GM23338 (cell line): ENCODE measurements at regions not wholly inside any gene's neighbourhood (a gene's known extent, or its start where the extent isn't known, plus 50 kb on each side); places are given as distances from the start of the nearest gene placed in this dataset.

Experiments used
- ATAC-seq: fragments of 200-7000 bp; cut with Tn5 transposase; 3 replicates; pipeline ENCODE4 v1.9.1; 2020
- DNase-seq: peaks from one replicate; pipeline ENCODE4 v3.0.0-alpha.2; 2015; ENCODE audit warnings: low spot score
- H2AFZ ChIP-seq: fragments of 200-600 bp; sonication (generic); 2 replicates; pipeline ENCODE4 v1.8.0; 2016; ENCODE audit warnings: antibody characterized with exemption, mild to moderate bottlenecking, moderate library complexity
- H3F3A ChIP-seq: fragments of 200-600 bp; sonication (generic); replicated peaks from 2 replicates; pipeline ENCODE4 v1.8.0; 2017; ENCODE audit warnings: antibody characterized with exemption, mixed run types, low read depth
- H3K27ac ChIP-seq: fragments of 200-600 bp; sonication (generic); 2 replicates; pipeline ENCODE4 v1.6.1; 2016; ENCODE audit warnings: low read depth
- H3K27me3 ChIP-seq: fragments of 200-600 bp; sonication (generic); 2 replicates; pipeline ENCODE4 v1.8.0; 2016; ENCODE audit warnings: mild to moderate bottlenecking, mixed run types, moderate library complexity; ENCODE audit not compliant: insufficient read depth
- H3K36me3 ChIP-seq: fragments of 200-600 bp; sonication (generic); 2 replicates; pipeline ENCODE4 v1.8.0; 2016; ENCODE audit warnings: mild to moderate bottlenecking; ENCODE audit not compliant: insufficient read depth
- H3K4me1 ChIP-seq: fragments of 200-600 bp; sonication (generic); 2 replicates; pipeline ENCODE4 v1.8.0; 2016; ENCODE audit warnings: mild to moderate bottlenecking, moderate library complexity; ENCODE audit not compliant: insufficient read depth
- H3K4me2 ChIP-seq: fragments of 200-600 bp; sonication (generic); 2 replicates; pipeline ENCODE4 v1.7.1; 2017; ENCODE audit warnings: mixed run types
- H3K4me3 ChIP-seq: fragments of 200-600 bp; sonication (generic); 2 replicates; pipeline ENCODE4 v1.6.1; 2016; ENCODE audit warnings: mixed run types
- H3K79me2 ChIP-seq: fragments of 200-600 bp; sonication (generic); replicated peaks from 2 replicates; pipeline ENCODE4 v1.8.0; 2017; ENCODE audit warnings: mild to moderate bottlenecking; ENCODE audit not compliant: insufficient read depth
- H3K9me2 ChIP-seq: fragments of 200-600 bp; sonication (generic); 2 replicates; pipeline ENCODE4 v1.8.0; 2017; ENCODE audit not compliant: insufficient read depth
- H4K20me1 ChIP-seq: fragments of 200-600 bp; sonication (generic); replicated peaks from 2 replicates; pipeline ENCODE4 v1.8.0; 2017; ENCODE audit warnings: mild to moderate bottlenecking; ENCODE audit not compliant: insufficient read depth
- H3K27ac Mint-ChIP-seq: 2 replicates; pipeline ENCODE4 v1.8.0; 2020; ENCODE audit warnings: inconsistent platforms, mild to moderate bottlenecking, moderate library complexity, mixed read lengths
- H3K27me3 Mint-ChIP-seq: 3 replicates; pipeline ENCODE4 v1.8.0; 2022; ENCODE audit warnings: low read depth, mild to moderate bottlenecking, moderate library complexity, mixed read lengths, inconsistent platforms; ENCODE audit not compliant: insufficient read depth, poor library complexity
- H3K36me3 Mint-ChIP-seq: 3 replicates; pipeline ENCODE4 v1.8.0; 2021; ENCODE audit warnings: low read depth, mild to moderate bottlenecking, inconsistent platforms, moderate library complexity, mixed read lengths
- H3K4me1 Mint-ChIP-seq: 3 replicates; pipeline ENCODE4 v1.8.0; 2020; ENCODE audit warnings: mild to moderate bottlenecking, inconsistent platforms, mixed read lengths
- H3K4me3 Mint-ChIP-seq: 3 replicates; pipeline ENCODE4 v1.8.0; 2021; ENCODE audit warnings: moderate library complexity, mild to moderate bottlenecking, inconsistent platforms, mixed read lengths
- H3K9me3 Mint-ChIP-seq: 3 replicates; pipeline ENCODE4 v1.8.0; 2020; ENCODE audit warnings: moderate library complexity, mild to moderate bottlenecking, inconsistent platforms, mixed read lengths
- CREB1 ChIP-seq: fragments of 250-450 bp; sonication (Bioruptor Pico); IDR thresholded peaks from 2 replicates; pipeline ENCODE4 v1.5.0; 2020; ENCODE audit warnings: low read depth, mild to moderate bottlenecking, moderate library complexity
- CTCF ChIP-seq, 2 experiments: fragments of 200-600 bp in 1 of 2; sonication (generic) in 1 of 2; conservative IDR thresholded peaks; 2 replicates each; pipeline versions ENCODE4 v1.5.1 to v1.6.1; 2016 to 2017; ENCODE audit warnings: antibody characterized with exemption in 2 of 2, low read depth in 2 of 2, mild to moderate bottlenecking in 2 of 2, moderate library complexity in 1 of 2
- EZH2 ChIP-seq: fragments of 200-600 bp; sonication (generic); IDR thresholded peaks from one replicate; pipeline ENCODE4 v1.8.0; 2017; ENCODE audit warnings: antibody characterized with exemption, mild to moderate bottlenecking, low read depth; ENCODE audit not compliant: unreplicated experiment
- EZH2phosphoT487 ChIP-seq: fragments of 200-600 bp; sonication (generic); IDR thresholded peaks from one replicate; pipeline ENCODE4 v1.8.1; 2018; ENCODE audit warnings: antibody characterized with exemption; ENCODE audit not compliant: unreplicated experiment
- JUNB ChIP-seq: IDR thresholded peaks from one replicate; pipeline ENCODE4 v1.6.1; 2016; ENCODE audit warnings: antibody characterized with exemption; ENCODE audit not compliant: unreplicated experiment
- NANOG ChIP-seq: IDR thresholded peaks from 2 replicates; pipeline ENCODE4 v1.6.1; 2016; ENCODE audit warnings: antibody characterized with exemption, borderline replicate concordance
- POLR2AphosphoS5 ChIP-seq: IDR thresholded peaks from 2 replicates; pipeline ENCODE4 v1.6.1; 2016; ENCODE audit warnings: antibody characterized with exemption, low read depth
- STAT1 ChIP-seq: IDR thresholded peaks from one replicate; pipeline ENCODE4 v1.6.1; 2016; ENCODE audit warnings: antibody characterized with exemption; ENCODE audit not compliant: unreplicated experiment
- ZNF114 ChIP-seq: fragments of 250-450 bp; sonication (Bioruptor Pico); IDR thresholded peaks from 2 replicates; pipeline ENCODE4 v1.5.0; 2020; ENCODE audit warnings: mild to moderate bottlenecking, moderate library complexity
- ZNF331 ChIP-seq: fragments of 250-450 bp; sonication (Bioruptor Pico); IDR thresholded peaks from 2 replicates; pipeline ENCODE4 v1.5.0; 2020; ENCODE audit warnings: low read depth, mild to moderate bottlenecking, moderate library complexity
- TF ChIP-seq, protein P1 (sequence below): fragments of 250-450 bp; sonication (Bioruptor Pico); IDR thresholded peaks from 2 replicates; pipeline ENCODE4 v1.5.0; 2020; ENCODE audit warnings: mild to moderate bottlenecking, moderate library complexity
- TF ChIP-seq, protein P2 (sequence below): IDR thresholded peaks from one replicate; pipeline ENCODE4 v1.6.1; 2018; ENCODE audit warnings: antibody characterized with exemption; ENCODE audit not compliant: unreplicated experiment
- TF ChIP-seq, protein P3 (sequence below): IDR thresholded peaks from 2 replicates; pipeline ENCODE4 v1.6.1; 2016; ENCODE audit warnings: antibody characterized with exemption

DNA sequence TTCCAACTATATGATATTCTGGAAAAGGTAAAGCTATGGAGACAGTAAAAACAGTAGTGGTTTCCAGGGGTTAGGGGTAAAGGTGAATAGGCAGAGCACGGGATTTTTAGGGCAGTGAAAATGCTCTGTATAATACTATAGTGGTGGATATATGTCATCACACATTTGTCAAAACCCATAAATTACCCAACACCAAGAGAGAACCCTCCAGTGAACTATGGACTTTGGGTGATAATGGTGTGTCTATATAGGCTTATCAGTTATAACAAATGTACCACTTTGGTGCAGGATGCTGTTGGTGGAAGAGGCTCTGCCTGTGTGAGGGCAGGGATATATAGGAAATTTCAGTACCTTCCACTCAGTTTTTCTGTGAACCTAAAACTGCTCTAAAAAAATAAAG is 149.9 kb downstream of the GPX5 start:
- Mint-ChIP-seq H3K4me3 (0 out of 3 replicates have a peak overlapping the region, but pooled peaks have one; percentile 82), H3K9me3 (peaks cover 3% of the 10 kb centered on the region; the same call in 2 of the 3 replicates), H3K27ac (no peak overlapping the region), H3K36me3 (no peaks in the 10 kb centered on the region), H3K4me1 (no peaks in the 10 kb centered on the region), H3K27me3 (peaks cover 28% of the 10 kb centered on the region)
- H3K4me2 ChIP-seq = no peak overlapping the region
- 0 out of 2 replicates have a peak, but pooled peaks cover 3% of the 10 kb centered on the region for H3K9me2 ChIP-seq
- peaks cover 19% of the 10 kb centered on the region for H3K27me3 ChIP-seq
- no peaks in the 10 kb centered on the region for H3K36me3 ChIP-seq
- ATAC-seq (no peak), DNase-seq (no peak)
- no peak for TF ChIP-seq EZH2
- no peak for TF ChIP-seq JUNB
- TF ChIP-seq ZNF114 = no peak
- TF ChIP-seq, protein P1, sequence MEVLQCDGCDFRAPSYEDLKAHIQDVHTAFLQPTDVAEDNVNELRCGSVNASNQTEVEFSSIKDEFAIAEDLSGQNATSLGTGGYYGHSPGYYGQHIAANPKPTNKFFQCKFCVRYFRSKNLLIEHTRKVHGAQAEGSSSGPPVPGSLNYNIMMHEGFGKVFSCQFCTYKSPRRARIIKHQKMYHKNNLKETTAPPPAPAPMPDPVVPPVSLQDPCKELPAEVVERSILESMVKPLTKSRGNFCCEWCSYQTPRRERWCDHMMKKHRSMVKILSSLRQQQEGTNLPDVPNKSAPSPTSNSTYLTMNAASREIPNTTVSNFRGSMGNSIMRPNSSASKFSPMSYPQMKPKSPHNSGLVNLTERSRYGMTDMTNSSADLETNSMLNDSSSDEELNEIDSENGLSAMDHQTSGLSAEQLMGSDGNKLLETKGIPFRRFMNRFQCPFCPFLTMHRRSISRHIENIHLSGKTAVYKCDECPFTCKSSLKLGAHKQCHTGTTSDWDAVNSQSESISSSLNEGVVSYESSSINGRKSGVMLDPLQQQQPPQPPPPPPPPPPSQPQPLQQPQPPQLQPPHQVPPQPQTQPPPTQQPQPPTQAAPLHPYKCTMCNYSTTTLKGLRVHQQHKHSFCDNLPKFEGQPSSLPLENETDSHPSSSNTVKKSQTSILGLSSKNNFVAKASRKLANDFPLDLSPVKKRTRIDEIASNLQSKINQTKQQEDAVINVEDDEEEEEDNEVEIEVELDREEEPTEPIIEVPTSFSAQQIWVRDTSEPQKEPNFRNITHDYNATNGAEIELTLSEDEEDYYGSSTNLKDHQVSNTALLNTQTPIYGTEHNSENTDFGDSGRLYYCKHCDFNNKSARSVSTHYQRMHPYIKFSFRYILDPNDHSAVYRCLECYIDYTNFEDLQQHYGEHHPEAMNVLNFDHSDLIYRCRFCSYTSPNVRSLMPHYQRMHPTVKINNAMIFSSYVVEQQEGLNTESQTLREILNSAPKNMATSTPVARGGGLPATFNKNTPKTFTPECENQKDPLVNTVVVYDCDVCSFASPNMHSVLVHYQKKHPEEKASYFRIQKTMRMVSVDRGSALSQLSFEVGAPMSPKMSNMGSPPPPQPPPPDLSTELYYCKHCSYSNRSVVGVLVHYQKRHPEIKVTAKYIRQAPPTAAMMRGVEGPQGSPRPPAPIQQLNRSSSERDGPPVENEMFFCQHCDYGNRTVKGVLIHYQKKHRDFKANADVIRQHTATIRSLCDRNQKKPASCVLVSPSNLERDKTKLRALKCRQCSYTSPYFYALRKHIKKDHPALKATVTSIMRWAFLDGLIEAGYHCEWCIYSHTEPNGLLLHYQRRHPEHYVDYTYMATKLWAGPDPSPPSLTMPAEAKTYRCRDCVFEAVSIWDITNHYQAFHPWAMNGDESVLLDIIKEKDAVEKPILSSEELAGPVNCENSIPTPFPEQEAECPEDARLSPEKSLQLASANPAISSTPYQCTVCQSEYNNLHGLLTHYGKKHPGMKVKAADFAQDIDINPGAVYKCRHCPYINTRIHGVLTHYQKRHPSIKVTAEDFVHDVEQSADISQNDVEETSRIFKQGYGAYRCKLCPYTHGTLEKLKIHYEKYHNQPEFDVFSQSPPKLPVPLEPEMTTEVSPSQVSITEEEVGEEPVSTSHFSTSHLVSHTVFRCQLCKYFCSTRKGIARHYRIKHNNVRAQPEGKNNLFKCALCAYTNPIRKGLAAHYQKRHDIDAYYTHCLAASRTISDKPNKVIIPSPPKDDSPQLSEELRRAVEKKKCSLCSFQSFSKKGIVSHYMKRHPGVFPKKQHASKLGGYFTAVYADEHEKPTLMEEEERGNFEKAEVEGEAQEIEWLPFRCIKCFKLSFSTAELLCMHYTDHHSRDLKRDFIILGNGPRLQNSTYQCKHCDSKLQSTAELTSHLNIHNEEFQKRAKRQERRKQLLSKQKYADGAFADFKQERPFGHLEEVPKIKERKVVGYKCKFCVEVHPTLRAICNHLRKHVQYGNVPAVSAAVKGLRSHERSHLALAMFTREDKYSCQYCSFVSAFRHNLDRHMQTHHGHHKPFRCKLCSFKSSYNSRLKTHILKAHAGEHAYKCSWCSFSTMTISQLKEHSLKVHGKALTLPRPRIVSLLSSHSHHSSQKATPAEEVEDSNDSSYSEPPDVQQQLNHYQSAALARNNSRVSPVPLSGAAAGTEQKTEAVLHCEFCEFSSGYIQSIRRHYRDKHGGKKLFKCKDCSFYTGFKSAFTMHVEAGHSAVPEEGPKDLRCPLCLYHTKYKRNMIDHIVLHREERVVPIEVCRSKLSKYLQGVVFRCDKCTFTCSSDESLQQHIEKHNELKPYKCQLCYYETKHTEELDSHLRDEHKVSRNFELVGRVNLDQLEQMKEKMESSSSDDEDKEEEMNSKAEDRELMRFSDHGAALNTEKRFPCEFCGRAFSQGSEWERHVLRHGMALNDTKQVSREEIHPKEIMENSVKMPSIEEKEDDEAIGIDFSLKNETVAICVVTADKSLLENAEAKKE = no peak
- TF ChIP-seq, protein P2, sequence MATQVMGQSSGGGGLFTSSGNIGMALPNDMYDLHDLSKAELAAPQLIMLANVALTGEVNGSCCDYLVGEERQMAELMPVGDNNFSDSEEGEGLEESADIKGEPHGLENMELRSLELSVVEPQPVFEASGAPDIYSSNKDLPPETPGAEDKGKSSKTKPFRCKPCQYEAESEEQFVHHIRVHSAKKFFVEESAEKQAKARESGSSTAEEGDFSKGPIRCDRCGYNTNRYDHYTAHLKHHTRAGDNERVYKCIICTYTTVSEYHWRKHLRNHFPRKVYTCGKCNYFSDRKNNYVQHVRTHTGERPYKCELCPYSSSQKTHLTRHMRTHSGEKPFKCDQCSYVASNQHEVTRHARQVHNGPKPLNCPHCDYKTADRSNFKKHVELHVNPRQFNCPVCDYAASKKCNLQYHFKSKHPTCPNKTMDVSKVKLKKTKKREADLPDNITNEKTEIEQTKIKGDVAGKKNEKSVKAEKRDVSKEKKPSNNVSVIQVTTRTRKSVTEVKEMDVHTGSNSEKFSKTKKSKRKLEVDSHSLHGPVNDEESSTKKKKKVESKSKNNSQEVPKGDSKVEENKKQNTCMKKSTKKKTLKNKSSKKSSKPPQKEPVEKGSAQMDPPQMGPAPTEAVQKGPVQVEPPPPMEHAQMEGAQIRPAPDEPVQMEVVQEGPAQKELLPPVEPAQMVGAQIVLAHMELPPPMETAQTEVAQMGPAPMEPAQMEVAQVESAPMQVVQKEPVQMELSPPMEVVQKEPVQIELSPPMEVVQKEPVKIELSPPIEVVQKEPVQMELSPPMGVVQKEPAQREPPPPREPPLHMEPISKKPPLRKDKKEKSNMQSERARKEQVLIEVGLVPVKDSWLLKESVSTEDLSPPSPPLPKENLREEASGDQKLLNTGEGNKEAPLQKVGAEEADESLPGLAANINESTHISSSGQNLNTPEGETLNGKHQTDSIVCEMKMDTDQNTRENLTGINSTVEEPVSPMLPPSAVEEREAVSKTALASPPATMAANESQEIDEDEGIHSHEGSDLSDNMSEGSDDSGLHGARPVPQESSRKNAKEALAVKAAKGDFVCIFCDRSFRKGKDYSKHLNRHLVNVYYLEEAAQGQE = no peak
- TF ChIP-seq, protein P3, sequence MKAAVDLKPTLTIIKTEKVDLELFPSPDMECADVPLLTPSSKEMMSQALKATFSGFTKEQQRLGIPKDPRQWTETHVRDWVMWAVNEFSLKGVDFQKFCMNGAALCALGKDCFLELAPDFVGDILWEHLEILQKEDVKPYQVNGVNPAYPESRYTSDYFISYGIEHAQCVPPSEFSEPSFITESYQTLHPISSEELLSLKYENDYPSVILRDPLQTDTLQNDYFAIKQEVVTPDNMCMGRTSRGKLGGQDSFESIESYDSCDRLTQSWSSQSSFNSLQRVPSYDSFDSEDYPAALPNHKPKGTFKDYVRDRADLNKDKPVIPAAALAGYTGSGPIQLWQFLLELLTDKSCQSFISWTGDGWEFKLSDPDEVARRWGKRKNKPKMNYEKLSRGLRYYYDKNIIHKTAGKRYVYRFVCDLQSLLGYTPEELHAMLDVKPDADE = no peak
- TF ChIP-seq NANOG = no peak
- TF ChIP-seq ZNF331 (CRISPR knock-in tag) = no peak
- TF ChIP-seq CTCF (conservative IDR thresholded peaks at IDR 0.05; ENCODE audit: low read depth in 2 of 2) = no peak
- no peak for TF ChIP-seq STAT1
- no peak for TF ChIP-seq EZH2phosphoT487
- TF ChIP-seq CREB1 (CRISPR knock-in tag) = no peak
- TF ChIP-seq POLR2AphosphoS5 = no peak
- no peak overlapping the region for H3K27ac ChIP-seq
- no peaks in the 10 kb centered on the region for H3K79me2 ChIP-seq
- no peak overlapping the region for H2AFZ ChIP-seq
- no peaks in the 10 kb centered on the region for H3F3A ChIP-seq
- no peak overlapping the region for H3K4me3 ChIP-seq
- no peaks in the 10 kb centered on the region for H4K20me1 ChIP-seq
- no peaks in the 10 kb centered on the region; the same call in 1 of the 2 replicates for H3K4me1 ChIP-seq
